ENCODE measurements at regions not wholly inside any gene's neighbourhood (a gene's known extent, or its start where the extent isn't known, plus 50 kb on each side); places are given as distances from the start of the nearest gene placed in this dataset.

GRCh38 chr6:9593554-9593953, 821.3 kb downstream of the TFAP2A start:
- intact Hi-C loops (cut with micrococcal nuclease; ENCODE audit: unreplicated experiment): no loop called here
- BruUV-seq (replicated peaks): no TSS peak
- H3K4me3 ChIP-seq (ENCODE audit: low read depth, low read length, poor library complexity, severe bottlenecking): no peak overlapping the region
- H3K9me3 ChIP-seq (ENCODE audit: low read depth, low read length, poor library complexity, severe bottlenecking): no peaks in the 10 kb centered on the region
- TF ChIP-seq CTCF (conservative IDR thresholded peaks at IDR 0.05; ENCODE audit: low read depth, low read length): no peak
- TF ChIP-seq EZH2 (IDR thresholded peaks at IDR 0.05; ENCODE audit: borderline replicate concordance, low read depth, low read length, poor library complexity, severe bottlenecking): no peak
- ChIA-PET POLR2A (ENCODE audit: low non-redundant PET) (no interaction called here), CTCF (no interaction called here)
- no peak for DNase-seq (ENCODE audit: low spot score)
- H3K4me1 ChIP-seq (ENCODE audit: insufficient read depth, low read length, poor library complexity, severe bottlenecking): no peaks in the 10 kb centered on the region
- no peak overlapping the region for H3K27ac ChIP-seq (ENCODE audit: low read depth, low read length, poor library complexity, severe bottlenecking)
- no peaks in the 10 kb centered on the region for H3K27me3 ChIP-seq (replicated peaks; ENCODE audit: insufficient read depth, low read depth, low read length, poor library complexity)
- no peaks in the 10 kb centered on the region for H3K36me3 ChIP-seq (ENCODE audit: insufficient read depth, low read length, poor library complexity, severe bottlenecking)

- TF ChIP-seq CTCF (conservative IDR thresholded peaks at IDR 0.05; ENCODE audit: low read depth, low read length) (no peak), EZH2 (IDR thresholded peaks at IDR 0.05; ENCODE audit: borderline replicate concordance, low read depth, low read length, poor library complexity, severe bottlenecking) (no peak)
- Histone ChIP-seq H3K4me1 (ENCODE audit: insufficient read depth, low read length, poor library complexity, severe bottlenecking) (no peaks in the 10 kb centered on the region), H3K36me3 (ENCODE audit: insufficient read depth, low read length, poor library complexity, severe bottlenecking) (no peaks in the 10 kb centered on the region), H3K4me3 (ENCODE audit: low read depth, low read length, poor library complexity, severe bottlenecking) (no peak overlapping the region), H3K27me3 (replicated peaks; ENCODE audit: insufficient read depth, low read depth, low read length, poor library complexity) (no peaks in the 10 kb centered on the region), H3K27ac (ENCODE audit: low read depth, low read length, poor library complexity, severe bottlenecking) (no peak overlapping the region), H3K9me3 (ENCODE audit: low read depth, low read length, poor library complexity, severe bottlenecking) (no peaks in the 10 kb centered on the region)
- BruUV-seq (replicated peaks): no TSS peak
- DNase-seq (ENCODE audit: low spot score): no peak
- intact Hi-C loops (cut with micrococcal nuclease; ENCODE audit: unreplicated experiment): no loop called here
- ChIA-PET CTCF (no interaction called here), POLR2A (ENCODE audit: low non-redundant PET) (no interaction called here)
Observed at GRCh38 chr6:9583753-9584352, 831.0 kb downstream of the TFAP2A start.

- Histone ChIP-seq H3K4me1 (ENCODE audit: insufficient read depth, low read length, poor library complexity, severe bottlenecking) (no peaks in the 10 kb centered on the region), H3K4me3 (ENCODE audit: low read depth, low read length, poor library complexity, severe bottlenecking) (no peak overlapping the region), H3K36me3 (ENCODE audit: insufficient read depth, low read length, poor library complexity, severe bottlenecking) (no peaks in the 10 kb centered on the region), H3K9me3 (ENCODE audit: low read depth, low read length, poor library complexity, severe bottlenecking) (no peaks in the 10 kb centered on the region), H3K27me3 (replicated peaks; ENCODE audit: insufficient read depth, low read depth, low read length, poor library complexity) (no peaks in the 10 kb centered on the region), H3K27ac (ENCODE audit: low read depth, low read length, poor library complexity, severe bottlenecking) (no peak overlapping the region)
- TF ChIP-seq CTCF (conservative IDR thresholded peaks at IDR 0.05; ENCODE audit: low read depth, low read length) (no peak), EZH2 (IDR thresholded peaks at IDR 0.05; ENCODE audit: borderline replicate concordance, low read depth, low read length, poor library complexity, severe bottlenecking) (no peak)
- ChIA-PET POLR2A (ENCODE audit: low non-redundant PET) (no interaction called here), CTCF (no interaction called here)
- DNase-seq (ENCODE audit: low spot score): no peak
- BruUV-seq (replicated peaks): no TSS peak
- intact Hi-C loops (cut with micrococcal nuclease; ENCODE audit: unreplicated experiment): no loop called here
Observed at GRCh38 chr6:9581155-9581554, 833.7 kb downstream of the TFAP2A start.

All from A673 (cell line).